GM06990 (cell line): ENCODE measurements at regions not wholly inside any gene's neighbourhood (a gene's known extent, or its start where the extent isn't known, plus 50 kb on each side); places are given as distances from the start of the nearest gene placed in this dataset.

Experiments
- DNase-seq: peaks from one replicate; pipeline ENCODE4 v3.0.0-alpha.2; 2011; ENCODE audit not compliant: insufficient read length; ENCODE audit errors: extremely low read depth
- H3K27me3 ChIP-seq: replicated peaks from 2 replicates; pipeline ENCODE4 v1.6.0; 2011; ENCODE audit warnings: low read length; ENCODE audit not compliant: control insufficient read depth, insufficient read depth
- H3K36me3 ChIP-seq: 2 replicates; pipeline ENCODE4 v1.5.1; 2011; ENCODE audit warnings: low read length; ENCODE audit not compliant: control insufficient read depth, insufficient read depth
- H3K4me3 ChIP-seq: replicated peaks from 2 replicates; pipeline ENCODE4 v1.5.1; 2011; ENCODE audit warnings: low read depth, mild to moderate bottlenecking, control low read depth, low read length
- CTCF ChIP-seq: IDR thresholded peaks from 2 replicates; pipeline ENCODE4 v1.5.1; 2011; ENCODE audit warnings: low read length, control low read depth, mild to moderate bottlenecking, inconsistent platforms; ENCODE audit not compliant: insufficient read depth, poor library complexity, severe bottlenecking

- no peaks in the 10 kb centered on the region for H3K27me3 ChIP-seq
- TF ChIP-seq CTCF, result no peak
- H3K36me3 ChIP-seq, result no peaks in the 10 kb centered on the region
- DNase-seq, result no peak
- H3K4me3 ChIP-seq, result no peak overlapping the region
These were observed 1058.4 kb downstream of the SORCS1 start for GRCh38 chr10:106106114-106106513.

- Histone ChIP-seq H3K27me3 (no peaks in the 10 kb centered on the region), H3K36me3 (no peaks in the 10 kb centered on the region), H3K4me3 (no peak overlapping the region)
- no peak for TF ChIP-seq CTCF
- no peak for DNase-seq
These were observed 1074.7 kb downstream of the SORCS1 start for GRCh38 chr10:106089855-106090254.

- Histone ChIP-seq H3K4me3 (no peak overlapping the region), H3K36me3 (no peaks in the 10 kb centered on the region), H3K27me3 (no peaks in the 10 kb centered on the region)
- no peak for TF ChIP-seq CTCF
- no peak for DNase-seq
These were observed 1078.1 kb downstream of the SORCS1 start for GRCh38 chr10:106086391-106086790.

- Histone ChIP-seq H3K36me3 (no peaks in the 10 kb centered on the region), H3K4me3 (no peak overlapping the region), H3K27me3 (no peaks in the 10 kb centered on the region)
- DNase-seq, result no peak
- TF ChIP-seq CTCF, result no peak
These were observed 1080.9 kb downstream of the SORCS1 start for GRCh38 chr10:106083572-106083971.

GRCh38 chr10:106082865-106083264 is 1081.6 kb downstream of the SORCS1 start:
- Histone ChIP-seq H3K36me3 (no peaks in the 10 kb centered on the region), H3K4me3 (no peak overlapping the region), H3K27me3 (no peaks in the 10 kb centered on the region)
- TF ChIP-seq CTCF, result no peak
- DNase-seq, result no peak

- H3K36me3 ChIP-seq, result no peaks in the 10 kb centered on the region
- DNase-seq, result no peak
- no peaks in the 10 kb centered on the region for H3K27me3 ChIP-seq
- no peak overlapping the region for H3K4me3 ChIP-seq
- TF ChIP-seq CTCF, result no peak
These were observed 1085.5 kb downstream of the SORCS1 start for GRCh38 chr10:106078895-106079576.
